DOHH2 (cell line): ENCODE measurements at regions not wholly inside any gene's neighbourhood (a gene's known extent, or its start where the extent isn't known, plus 50 kb on each side); places are given as distances from the start of the nearest gene placed in this dataset.

Experiments used
- H3F3A ChIP-seq: fragments of 200-600 bp; sonication (generic), shearing (Covaris generic); 2 replicates; pipeline ENCODE4 v1.6.0; 2016; ENCODE audit warnings: antibody characterized with exemption, mild to moderate bottlenecking; ENCODE audit not compliant: control insufficient read depth, insufficient read depth
- H3K27ac ChIP-seq: fragments of 200-600 bp; sonication (generic); 2 replicates; pipeline ENCODE4 v1.5.1; 2014; ENCODE audit warnings: low read depth, mild to moderate bottlenecking, low read length, moderate library complexity
- H3K27me3 ChIP-seq: fragments of 200-600 bp; sonication (generic); 2 replicates; pipeline ENCODE4 v1.6.1; 2014; ENCODE audit warnings: mild to moderate bottlenecking, low read length, mixed read lengths; ENCODE audit not compliant: control insufficient read depth
- H3K36me3 ChIP-seq: fragments of 200-600 bp; sonication (generic); 2 replicates; pipeline ENCODE4 v1.6.1; 2014; ENCODE audit warnings: mild to moderate bottlenecking, low read length, moderate library complexity, mixed read lengths; ENCODE audit not compliant: control insufficient read depth
- H3K4me1 ChIP-seq: fragments of 200-600 bp; sonication (generic); 2 replicates; pipeline ENCODE4 v1.6.1; 2014; ENCODE audit warnings: mild to moderate bottlenecking, low read length, mixed read lengths; ENCODE audit not compliant: control insufficient read depth
- H3K4me2 ChIP-seq: fragments of 200-600 bp; sonication (generic); 2 replicates; pipeline ENCODE4 v1.6.0; 2014; ENCODE audit warnings: mild to moderate bottlenecking, low read length, moderate library complexity
- H3K4me3 ChIP-seq: fragments of 200-600 bp; sonication (generic); 2 replicates; pipeline ENCODE4 v1.5.1; 2014; ENCODE audit warnings: mild to moderate bottlenecking, low read length, mixed read lengths
- H3K79me2 ChIP-seq: fragments of 200-600 bp; sonication (generic); 2 replicates; pipeline ENCODE4 v1.6.1; 2014; ENCODE audit warnings: mild to moderate bottlenecking, low read length, mixed read lengths; ENCODE audit not compliant: control insufficient read depth
- H3K9me2 ChIP-seq: fragments of 200-600 bp; sonication (generic); replicated peaks from 2 replicates; pipeline ENCODE4 v1.6.1; 2014; ENCODE audit warnings: mild to moderate bottlenecking, low read length, mixed read lengths; ENCODE audit not compliant: control insufficient read depth
- H3K9me3 ChIP-seq: fragments of 200-600 bp; sonication (generic); 2 replicates; pipeline ENCODE4 v1.6.1; 2014; ENCODE audit warnings: antibody characterized with exemption, low read length, mixed read lengths; ENCODE audit not compliant: control insufficient read depth, insufficient read depth
- H4K20me1 ChIP-seq: fragments of 200-600 bp; sonication (generic); 2 replicates; pipeline ENCODE4 v1.6.0; 2014; ENCODE audit warnings: low read depth, mild to moderate bottlenecking, antibody characterized with exemption, low read length, moderate library complexity; ENCODE audit not compliant: control insufficient read depth, insufficient read depth
- EZH2phosphoT487 ChIP-seq: fragments of 200-600 bp; sonication (generic); IDR thresholded peaks from 2 replicates; pipeline ENCODE4 v1.6.1; 2017; ENCODE audit warnings: borderline replicate concordance, mild to moderate bottlenecking, antibody characterized with exemption, low read length, moderate library complexity, mixed read lengths
- TF ChIP-seq, protein P1 (sequence below): fragments of 200-600 bp; sonication (generic); IDR thresholded peaks from one replicate; pipeline ENCODE4 v1.5.1; 2014; ENCODE audit warnings: antibody characterized with exemption, mild to moderate bottlenecking, low read depth, low read length; ENCODE audit not compliant: poor library complexity, severe bottlenecking

DNA sequence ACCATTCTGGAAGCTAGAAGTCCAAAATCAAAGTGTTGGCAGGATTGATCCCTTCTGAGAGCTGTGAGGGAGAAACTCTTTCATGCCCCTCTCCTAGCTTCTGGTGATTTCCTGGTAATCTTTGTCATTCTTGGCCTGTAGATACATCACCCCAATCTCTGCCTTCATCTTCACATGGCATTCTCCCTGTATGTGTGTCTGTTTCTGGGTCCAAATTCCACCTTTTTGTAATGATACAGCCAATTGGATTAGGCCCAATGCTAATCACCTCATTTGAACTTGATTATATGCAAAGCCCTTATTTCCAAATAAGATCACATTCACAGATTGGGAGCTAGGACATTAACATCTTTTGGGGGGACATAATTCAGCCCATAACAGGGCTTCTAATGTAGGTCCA is 76.9 kb upstream of the MBIP start:
- Histone ChIP-seq H3K36me3 (no peaks in the 10 kb centered on the region), H3K4me3 (no peak overlapping the region), H3K79me2 (no peaks in the 10 kb centered on the region), H3K9me3 (no peaks in the 10 kb centered on the region), H3K4me1 (no peaks in the 10 kb centered on the region), H3K27ac (no peak overlapping the region), H3F3A (no peaks in the 10 kb centered on the region), H3K9me2 (no peaks in the 10 kb centered on the region), H3K27me3 (no peaks in the 10 kb centered on the region), H4K20me1 (no peaks in the 10 kb centered on the region), H3K4me2 (no peak overlapping the region)
- TF ChIP-seq, protein P1, sequence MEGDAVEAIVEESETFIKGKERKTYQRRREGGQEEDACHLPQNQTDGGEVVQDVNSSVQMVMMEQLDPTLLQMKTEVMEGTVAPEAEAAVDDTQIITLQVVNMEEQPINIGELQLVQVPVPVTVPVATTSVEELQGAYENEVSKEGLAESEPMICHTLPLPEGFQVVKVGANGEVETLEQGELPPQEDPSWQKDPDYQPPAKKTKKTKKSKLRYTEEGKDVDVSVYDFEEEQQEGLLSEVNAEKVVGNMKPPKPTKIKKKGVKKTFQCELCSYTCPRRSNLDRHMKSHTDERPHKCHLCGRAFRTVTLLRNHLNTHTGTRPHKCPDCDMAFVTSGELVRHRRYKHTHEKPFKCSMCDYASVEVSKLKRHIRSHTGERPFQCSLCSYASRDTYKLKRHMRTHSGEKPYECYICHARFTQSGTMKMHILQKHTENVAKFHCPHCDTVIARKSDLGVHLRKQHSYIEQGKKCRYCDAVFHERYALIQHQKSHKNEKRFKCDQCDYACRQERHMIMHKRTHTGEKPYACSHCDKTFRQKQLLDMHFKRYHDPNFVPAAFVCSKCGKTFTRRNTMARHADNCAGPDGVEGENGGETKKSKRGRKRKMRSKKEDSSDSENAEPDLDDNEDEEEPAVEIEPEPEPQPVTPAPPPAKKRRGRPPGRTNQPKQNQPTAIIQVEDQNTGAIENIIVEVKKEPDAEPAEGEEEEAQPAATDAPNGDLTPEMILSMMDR: no peak
- TF ChIP-seq EZH2phosphoT487: no peak

DNA sequence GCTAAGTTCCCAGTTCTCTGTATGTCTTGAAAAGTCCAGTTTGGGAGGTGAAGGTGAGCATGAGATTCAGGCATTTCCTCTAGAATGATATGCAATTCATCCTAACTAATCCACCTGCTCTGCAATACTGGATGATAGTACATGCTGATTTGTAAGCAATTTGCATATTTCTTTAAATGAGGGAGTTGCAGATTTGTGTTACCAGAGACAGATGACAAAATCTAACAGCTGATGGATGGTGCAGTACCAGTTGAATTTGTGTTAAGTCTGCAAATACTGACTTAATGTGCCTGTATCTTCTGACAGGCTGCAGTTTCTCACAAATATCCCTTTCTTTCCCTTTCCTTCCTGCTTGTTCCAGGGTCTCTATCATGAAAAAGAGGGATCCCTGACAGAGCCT is 76.4 kb upstream of the MBIP start:
- Histone ChIP-seq H4K20me1 (no peaks in the 10 kb centered on the region), H3K4me3 (no peak overlapping the region), H3K79me2 (no peaks in the 10 kb centered on the region), H3K4me1 (no peaks in the 10 kb centered on the region), H3F3A (no peaks in the 10 kb centered on the region), H3K36me3 (no peaks in the 10 kb centered on the region), H3K4me2 (no peak overlapping the region), H3K27me3 (no peaks in the 10 kb centered on the region), H3K27ac (no peak overlapping the region), H3K9me2 (no peaks in the 10 kb centered on the region), H3K9me3 (no peaks in the 10 kb centered on the region)
- TF ChIP-seq, protein P1: no peak
- TF ChIP-seq EZH2phosphoT487: no peak

DNA sequence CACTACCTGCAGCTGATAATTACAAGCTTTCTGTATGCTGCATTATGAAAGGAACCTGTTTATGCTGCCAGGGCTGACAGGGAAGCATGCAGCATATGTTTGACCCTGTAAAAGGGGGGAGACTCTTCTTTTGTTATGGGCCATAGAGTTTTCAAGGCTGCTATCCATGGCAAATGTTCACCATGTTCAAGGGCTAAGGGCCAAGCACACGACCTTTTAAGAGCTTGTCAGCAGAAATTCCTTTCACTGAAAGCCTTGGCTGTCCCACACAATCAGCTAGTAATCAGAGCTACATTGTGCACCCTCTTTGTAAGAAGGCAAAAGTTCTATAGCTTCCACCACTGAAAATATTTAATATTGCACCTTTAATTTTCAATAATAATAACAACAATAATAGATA is 74.2 kb upstream of the MBIP start:
- TF ChIP-seq EZH2phosphoT487: no peak
- TF ChIP-seq, protein P1: no peak
- no peaks in the 10 kb centered on the region for H3K27me3 ChIP-seq
- H3K4me1 ChIP-seq: no peaks in the 10 kb centered on the region
- no peaks in the 10 kb centered on the region for H4K20me1 ChIP-seq
- H3K36me3 ChIP-seq: no peaks in the 10 kb centered on the region
- no peaks in the 10 kb centered on the region for H3K9me3 ChIP-seq
- no peaks in the 10 kb centered on the region for H3K9me2 ChIP-seq
- no peak overlapping the region for H3K4me3 ChIP-seq
- no peaks in the 10 kb centered on the region for H3F3A ChIP-seq
- H3K4me2 ChIP-seq: no peak overlapping the region
- H3K27ac ChIP-seq: no peak overlapping the region
- no peaks in the 10 kb centered on the region for H3K79me2 ChIP-seq

DNA sequence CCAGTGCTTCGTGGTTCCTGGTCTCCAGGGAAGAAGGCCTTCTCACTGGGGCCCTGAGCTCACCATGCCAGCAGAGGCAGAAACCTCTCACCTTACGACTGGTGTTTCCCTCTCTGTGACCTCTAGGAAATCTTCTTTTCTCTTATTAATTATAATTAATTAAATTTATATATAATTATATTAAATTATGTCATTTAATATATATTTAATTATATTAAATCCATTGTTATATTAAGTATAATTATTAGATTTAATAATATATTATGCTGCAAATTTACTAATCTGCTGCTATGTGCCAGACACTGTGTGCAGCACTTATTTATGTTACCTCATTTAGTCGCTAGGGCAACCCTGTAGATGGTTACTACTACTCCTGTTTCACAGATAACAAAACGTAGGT is 70.3 kb upstream of the MBIP start:
- H3K9me3 ChIP-seq: no peaks in the 10 kb centered on the region
- no peak overlapping the region for H3K4me2 ChIP-seq
- H3K79me2 ChIP-seq: no peaks in the 10 kb centered on the region
- TF ChIP-seq, protein P1: no peak
- no peak for TF ChIP-seq EZH2phosphoT487
- H3K27me3 ChIP-seq: no peaks in the 10 kb centered on the region
- no peaks in the 10 kb centered on the region for H3K4me1 ChIP-seq
- H3K27ac ChIP-seq: no peak overlapping the region
- H3K9me2 ChIP-seq: no peaks in the 10 kb centered on the region
- no peaks in the 10 kb centered on the region for H3F3A ChIP-seq
- H3K36me3 ChIP-seq: no peaks in the 10 kb centered on the region
- H4K20me1 ChIP-seq: no peaks in the 10 kb centered on the region
- no peak overlapping the region for H3K4me3 ChIP-seq
